Activated naive CD8-positive, alpha-beta T cell treated with anti-CD3 and anti-CD28 coated beads, Interleukin-2, amount 10 ng/mL, durations not matched to agents 7 days and 5 days (primary cell): ENCODE measurements at regions not wholly inside any gene's neighbourhood (a gene's known extent, or its start where the extent isn't known, plus 50 kb on each side); places are given as distances from the start of the nearest gene placed in this dataset.
"Not testable (repeated sequence)": the region's sequence is repeated elsewhere in the genome, so short reads cannot be mapped to it uniquely, and the experiment has no call there.

ENCODE experiments used
- ATAC-seq: fragments of 150-1000 bp; cut with Tn5 transposase; one replicate; pipeline ENCODE4 v1.10.0; 2021; ENCODE audit warnings: low read depth, moderate library complexity
- POLR2A ChIA-PET: fragments of 350-600 bp; sonication (Branson Sonifier 250); formaldehyde crosslinking; loops from one replicate; lab custom pipeline; 2021; ENCODE audit warnings: antibody characterized with exemption; lab: Charles Lee
- DNase-seq: peaks from one replicate; pipeline ENCODE4 v3.0.0; 2021
- H3K27ac Mint-ChIP-seq: one replicate; pipeline ENCODE4 v1.8.0; 2022; ENCODE audit warnings: mild to moderate bottlenecking, mixed read lengths
- H3K27me3 Mint-ChIP-seq: one replicate; pipeline ENCODE4 v1.8.0; 2022; ENCODE audit warnings: mild to moderate bottlenecking, moderate library complexity, mixed read lengths
- H3K36me3 Mint-ChIP-seq: one replicate; pipeline ENCODE4 v1.8.0; 2021; ENCODE audit warnings: mild to moderate bottlenecking, mixed read lengths
- H3K4me1 Mint-ChIP-seq: one replicate; pipeline ENCODE4 v1.8.0; 2021; ENCODE audit warnings: mixed read lengths
- H3K4me3 Mint-ChIP-seq: one replicate; pipeline ENCODE4 v1.8.0; 2022; ENCODE audit warnings: mild to moderate bottlenecking, moderate library complexity, mixed read lengths
- H3K9me3 Mint-ChIP-seq: one replicate; pipeline ENCODE4 v1.8.0; 2021; ENCODE audit warnings: mixed read lengths

GRCh38 chr22:38375784-38376183 is 58.6 kb upstream of the CSNK1E start:
- POLR2A ChIA-PET, H3K4me1 Mint-ChIP-seq, ATAC-seq, H3K4me3 Mint-ChIP-seq, H3K27me3 Mint-ChIP-seq, DNase-seq, H3K27ac Mint-ChIP-seq: not testable (repeated sequence)
- peaks cover 11% of the 10 kb centered on the region for H3K9me3 Mint-ChIP-seq
- H3K36me3 Mint-ChIP-seq = peaks cover 16% of the 10 kb centered on the region

- DNase-seq, H3K4me3 Mint-ChIP-seq, H3K27ac Mint-ChIP-seq, POLR2A ChIA-PET, H3K4me1 Mint-ChIP-seq, ATAC-seq, H3K27me3 Mint-ChIP-seq: not testable (repeated sequence)
- Mint-ChIP-seq H3K9me3 (peaks cover 11% of the 10 kb centered on the region), H3K36me3 (peaks cover 16% of the 10 kb centered on the region)
These were observed 57.8 kb upstream of the CSNK1E start for GRCh38 chr22:38375005-38375404.

GRCh38 chr22:38374433-38374831 is 57.2 kb upstream of the CSNK1E start:
- H3K4me1 Mint-ChIP-seq, H3K4me3 Mint-ChIP-seq: not testable (repeated sequence)

GRCh38 chr22:38373783-38374432 is 56.7 kb upstream of the CSNK1E start:
- DNase-seq, H3K4me1 Mint-ChIP-seq, H3K27me3 Mint-ChIP-seq, POLR2A ChIA-PET, H3K4me3 Mint-ChIP-seq, ATAC-seq, H3K27ac Mint-ChIP-seq: not testable (repeated sequence)
- Mint-ChIP-seq H3K9me3 (peaks cover 11% of the 10 kb centered on the region), H3K36me3 (peaks cover 16% of the 10 kb centered on the region)

More at GRCh38 chr22:38374433-38374831, 57.2 kb upstream of the CSNK1E start:
- Mint-ChIP-seq H3K36me3 (peaks cover 16% of the 10 kb centered on the region), H3K9me3 (peaks cover 11% of the 10 kb centered on the region), H3K27ac (peak overlapping the region; percentile 43)
- POLR2A ChIA-PET, H3K27me3 Mint-ChIP-seq, ATAC-seq, DNase-seq: not testable (repeated sequence)

- ATAC-seq, DNase-seq, POLR2A ChIA-PET, H3K4me3 Mint-ChIP-seq, H3K27me3 Mint-ChIP-seq, H3K27ac Mint-ChIP-seq, H3K4me1 Mint-ChIP-seq: not testable (repeated sequence)
- peaks cover 11% of the 10 kb centered on the region for H3K9me3 Mint-ChIP-seq
- peaks cover 15% of the 10 kb centered on the region for H3K36me3 Mint-ChIP-seq
These were observed 55.4 kb upstream of the CSNK1E start for GRCh38 chr22:38372665-38373064.

GRCh38 chr22:38370490-38370889 is 53.3 kb upstream of the CSNK1E start:
- Mint-ChIP-seq H3K9me3 (peaks cover 11% of the 10 kb centered on the region), H3K36me3 (peaks cover 10% of the 10 kb centered on the region)
- H3K4me3 Mint-ChIP-seq, H3K27ac Mint-ChIP-seq, H3K4me1 Mint-ChIP-seq, POLR2A ChIA-PET, H3K27me3 Mint-ChIP-seq, ATAC-seq, DNase-seq: not testable (repeated sequence)

- ATAC-seq, DNase-seq, POLR2A ChIA-PET, H3K27me3 Mint-ChIP-seq, H3K27ac Mint-ChIP-seq, H3K4me3 Mint-ChIP-seq, H3K4me1 Mint-ChIP-seq: not testable (repeated sequence)
- Mint-ChIP-seq H3K36me3 (peaks cover 14% of the 10 kb centered on the region), H3K9me3 (peaks cover 11% of the 10 kb centered on the region)
These were observed 51.9 kb upstream of the CSNK1E start for GRCh38 chr22:38369132-38369531.
